Stimulated activated CD8-positive, alpha-beta memory T cell treated with anti-CD3 and anti-CD28 coated beads, Interleukin-12 subunit alpha, Interleukin-12 subunit beta, amount 100 ng/mL, for 24 hours (primary cell): ENCODE measurements at regions not wholly inside any gene's neighbourhood (a gene's known extent, or its start where the extent isn't known, plus 50 kb on each side); places are given as distances from the start of the nearest gene placed in this dataset.
"Not testable (repeated sequence)": the region's sequence is repeated elsewhere in the genome, so short reads cannot be mapped to it uniquely, and the experiment has no call there.

Source experiments
- DNase-seq: peaks from one replicate; pipeline ENCODE4 v3.0.0-alpha.2; 2020; ENCODE audit errors: extremely low read depth

- DNase-seq: no peak
Observed at GRCh38 chr7:130789436-130789835, 55.4 kb upstream of the KLF14 start.

- no peak for DNase-seq
Observed at GRCh38 chr7:130791746-130792145, 57.7 kb upstream of the KLF14 start.

GRCh38 chr7:130793855-130794618 lies 60.0 kb upstream of the KLF14 start:
- DNase-seq: no peak

GRCh38 chr7:130794619-130794922 lies 60.6 kb upstream of the KLF14 start:
- no peak for DNase-seq

- DNase-seq: not testable (repeated sequence)
Observed at GRCh38 chr7:130796425-130796824, 62.4 kb upstream of the KLF14 start.

GRCh38 chr7:130803127-130803526 lies 69.1 kb upstream of the KLF14 start:
- no peak for DNase-seq

GRCh38 chr7:130804220-130804619 lies 70.2 kb upstream of the KLF14 start:
- DNase-seq: no peak

GRCh38 chr7:130812819-130813218 lies 78.8 kb upstream of the KLF14 start:
- not testable (repeated sequence) for DNase-seq

GRCh38 chr7:130814778-130815335 lies 80.8 kb upstream of the KLF14 start:
- DNase-seq: no peak

- no peak for DNase-seq
Observed at GRCh38 chr7:130818056-130818455, 84.0 kb upstream of the KLF14 start.

- no peak for DNase-seq
Observed at GRCh38 chr7:130821864-130822263, 87.9 kb upstream of the KLF14 start.

- no peak for DNase-seq
Observed at GRCh38 chr7:130822642-130823041, 88.6 kb upstream of the KLF14 start.

- no peak for DNase-seq
Observed at GRCh38 chr7:130823060-130823459, 89.1 kb upstream of the KLF14 start.

- DNase-seq: no peak
Observed at GRCh38 chr7:130825819-130826218, 91.8 kb upstream of the KLF14 start.

GRCh38 chr7:130829415-130829814 lies 95.4 kb upstream of the KLF14 start:
- no peak for DNase-seq

- DNase-seq: no peak
Observed at GRCh38 chr7:130831322-130831721, 97.3 kb upstream of the KLF14 start.

GRCh38 chr7:130831817-130832481 lies 97.9 kb upstream of the KLF14 start:
- DNase-seq: no peak

GRCh38 chr7:130838738-130839137 lies 104.7 kb upstream of the KLF14 start:
- no peak for DNase-seq

GRCh38 chr7:130840599-130840998 lies 106.6 kb upstream of the KLF14 start:
- DNase-seq: no peak

- no peak for DNase-seq
Observed at GRCh38 chr7:130841416-130841815, 107.4 kb upstream of the KLF14 start.

GRCh38 chr7:130843703-130844102 lies 109.7 kb upstream of the KLF14 start:
- no peak for DNase-seq

- DNase-seq: no peak
Observed at GRCh38 chr7:130844811-130845580, 111.0 kb upstream of the KLF14 start.
